Esophagus squamous epithelium (tissue), 4 donors: ENCODE measurements at regions not wholly inside any gene's neighbourhood (a gene's known extent, or its start where the extent isn't known, plus 50 kb on each side); places are given as distances from the start of the nearest gene placed in this dataset.

Experiments used
- POLR2A ChIP-seq, 4 donors: fragments of 450-650 bp; IDR thresholded peaks; one replicate each; pipeline ENCODE4 v1.6.1; 2017; ENCODE audit warnings: antibody characterized with exemption in 4 of 4, mild to moderate bottlenecking in 4 of 4, moderate library complexity in 3 of 4
- TF ChIP-seq, protein P1 (sequence below), 6 experiments: fragments of 450-650 bp in 4 of 6; fragments of 200-600 bp in 2 of 6; sonication (generic) in 2 of 6; IDR thresholded peaks; one replicate each; pipeline ENCODE4 v1.5.1; 2016 to 2019; ENCODE audit warnings: antibody characterized with exemption in 6 of 6, mild to moderate bottlenecking in 4 of 6, moderate library complexity in 4 of 6

DNA sequence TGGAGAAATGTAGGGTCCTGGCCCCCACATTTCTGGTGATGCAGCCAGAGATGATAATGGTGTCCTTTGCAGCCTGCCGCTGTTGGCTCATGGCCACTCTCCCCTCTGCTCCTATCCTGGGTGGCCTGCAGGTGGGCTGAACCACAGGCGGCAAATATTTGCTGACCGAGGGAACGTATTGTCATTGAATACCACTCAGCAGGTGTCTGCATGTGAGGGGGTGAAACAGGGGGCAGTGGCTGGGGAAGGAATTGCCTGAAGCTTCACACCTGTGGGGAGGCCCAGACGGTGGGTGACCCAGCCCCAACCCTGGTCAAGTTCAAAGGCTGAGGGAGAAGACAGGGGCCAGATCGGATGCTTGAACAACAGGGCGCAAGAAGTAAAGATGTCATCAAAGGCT, 73.3 kb upstream of the WNT11 start:
- no peak for TF ChIP-seq POLR2A (IDR thresholded peaks at IDR 0.05)
- TF ChIP-seq, protein P1, sequence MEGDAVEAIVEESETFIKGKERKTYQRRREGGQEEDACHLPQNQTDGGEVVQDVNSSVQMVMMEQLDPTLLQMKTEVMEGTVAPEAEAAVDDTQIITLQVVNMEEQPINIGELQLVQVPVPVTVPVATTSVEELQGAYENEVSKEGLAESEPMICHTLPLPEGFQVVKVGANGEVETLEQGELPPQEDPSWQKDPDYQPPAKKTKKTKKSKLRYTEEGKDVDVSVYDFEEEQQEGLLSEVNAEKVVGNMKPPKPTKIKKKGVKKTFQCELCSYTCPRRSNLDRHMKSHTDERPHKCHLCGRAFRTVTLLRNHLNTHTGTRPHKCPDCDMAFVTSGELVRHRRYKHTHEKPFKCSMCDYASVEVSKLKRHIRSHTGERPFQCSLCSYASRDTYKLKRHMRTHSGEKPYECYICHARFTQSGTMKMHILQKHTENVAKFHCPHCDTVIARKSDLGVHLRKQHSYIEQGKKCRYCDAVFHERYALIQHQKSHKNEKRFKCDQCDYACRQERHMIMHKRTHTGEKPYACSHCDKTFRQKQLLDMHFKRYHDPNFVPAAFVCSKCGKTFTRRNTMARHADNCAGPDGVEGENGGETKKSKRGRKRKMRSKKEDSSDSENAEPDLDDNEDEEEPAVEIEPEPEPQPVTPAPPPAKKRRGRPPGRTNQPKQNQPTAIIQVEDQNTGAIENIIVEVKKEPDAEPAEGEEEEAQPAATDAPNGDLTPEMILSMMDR (IDR thresholded peaks at IDR 0.05): no peak
